Transverse colon (tissue), 4 donors: ENCODE measurements at regions not wholly inside any gene's neighbourhood (a gene's known extent, or its start where the extent isn't known, plus 50 kb on each side); places are given as distances from the start of the nearest gene placed in this dataset.

ENCODE experiments used
- CTCF ChIP-seq, 5 experiments: fragments of 200-600 bp in 3 of 5; fragments of 450-650 bp in 2 of 5; sonication (generic) in 3 of 5; IDR thresholded peaks; 1 replicate in 2 of 5; 2 replicates in 3 of 5; pipeline ENCODE4 v1.5.1; 2016 to 2017; ENCODE audit warnings: antibody characterized with exemption in 5 of 5, inconsistent platforms in 3 of 5, mild to moderate bottlenecking in 2 of 5, moderate library complexity in 1 of 5
- EP300 ChIP-seq: sonication (generic); formaldehyde crosslinking; IDR thresholded peaks from one replicate; pipeline ENCODE4 v1.6.1; 2017; ENCODE audit warnings: antibody characterized with exemption, low read depth
- POLR2A ChIP-seq: fragments of 450-650 bp; IDR thresholded peaks from one replicate; pipeline ENCODE4 v1.6.1; 2016; ENCODE audit warnings: antibody characterized with exemption, mild to moderate bottlenecking, moderate library complexity
- POLR2AphosphoS5 ChIP-seq, 3 donors: sonication (generic); formaldehyde crosslinking; IDR thresholded peaks; one replicate each; pipeline ENCODE4 v1.6.1; 2016; ENCODE audit warnings: antibody characterized with exemption in 3 of 3

DNA sequence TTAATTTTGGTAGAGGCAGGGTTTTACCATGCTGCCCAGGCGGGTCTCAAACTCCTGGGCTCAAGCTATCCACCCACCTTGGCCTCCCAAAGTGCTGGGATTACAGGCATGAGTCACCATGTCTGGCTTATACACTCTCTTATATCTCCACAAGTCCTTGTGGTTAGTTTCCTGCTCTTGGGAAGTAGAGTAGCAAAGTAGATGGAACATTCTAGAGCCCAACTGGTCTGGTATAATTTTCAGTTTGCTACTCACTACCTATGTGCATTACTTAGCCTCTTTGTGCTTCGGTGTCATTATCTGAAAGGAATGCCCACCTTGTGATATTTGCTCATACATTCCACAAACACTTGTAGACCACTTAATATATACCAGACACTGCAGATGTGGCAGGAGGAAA, 96.6 kb upstream of the IPO9 start:
- no peak for TF ChIP-seq POLR2AphosphoS5 (IDR thresholded peaks at IDR 0.05)
- TF ChIP-seq CTCF (IDR thresholded peaks at IDR 0.05): no peak
- no peak for TF ChIP-seq POLR2A
- no peak for TF ChIP-seq EP300
